ENCODE measurements at regions not wholly inside any gene's neighbourhood (a gene's known extent, or its start where the extent isn't known, plus 50 kb on each side); places are given as distances from the start of the nearest gene placed in this dataset.
"Not testable (repeated sequence)": the region's sequence is repeated elsewhere in the genome, so short reads cannot be mapped to it uniquely, and the experiment has no call there.

DNA sequence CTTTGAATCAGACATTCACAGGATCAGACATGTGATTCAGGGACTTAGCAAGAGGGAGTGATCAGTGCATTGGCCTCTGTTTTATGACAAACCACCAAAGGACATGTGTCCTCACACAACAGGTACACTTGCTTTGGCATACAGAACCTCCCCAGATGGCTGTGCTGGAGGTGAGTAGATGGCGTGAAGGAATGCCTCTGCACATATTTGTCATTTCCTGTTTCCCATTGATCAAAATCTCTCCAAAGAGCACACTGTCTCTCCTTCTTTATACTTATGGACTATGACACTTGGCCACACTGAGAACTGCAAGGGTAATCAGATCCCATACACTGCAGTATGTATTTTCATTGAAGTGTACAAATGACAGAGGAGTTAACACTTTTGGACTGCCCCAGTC lies 927.6 kb downstream of the TSN start:
- DNase-seq = no peak

DNA sequence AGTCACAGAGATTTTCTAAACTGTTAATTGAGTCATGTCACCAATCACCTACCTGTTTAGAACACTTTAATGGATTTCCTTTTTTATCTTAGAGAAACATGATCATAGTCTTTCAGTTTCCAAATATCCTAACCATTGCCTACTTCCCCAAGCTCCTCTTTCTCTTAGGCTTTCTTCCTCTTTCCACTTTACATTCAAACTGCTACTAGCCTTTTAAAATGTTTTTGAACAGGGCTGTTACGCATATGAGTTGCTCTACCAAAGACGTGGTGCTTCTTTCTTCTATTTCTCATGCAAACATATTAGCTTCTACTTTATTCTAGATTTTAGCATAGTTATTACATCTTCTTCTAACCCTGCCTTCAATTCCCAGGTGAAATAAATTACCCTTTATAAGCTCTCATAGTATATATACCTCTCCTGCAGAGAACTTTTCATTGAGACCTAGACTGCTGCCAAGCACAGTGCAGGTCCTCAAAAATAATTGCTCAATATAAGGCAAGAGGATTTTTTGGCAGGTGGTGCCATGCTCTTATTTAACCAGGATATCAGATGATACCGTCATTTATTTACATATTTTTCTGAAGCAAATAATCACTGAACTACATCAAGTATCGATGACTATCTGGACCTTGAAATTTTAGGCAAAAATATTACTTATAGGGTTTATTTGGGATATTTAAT lies 937.1 kb downstream of the TSN start:
- DNase-seq = no peak

DNA sequence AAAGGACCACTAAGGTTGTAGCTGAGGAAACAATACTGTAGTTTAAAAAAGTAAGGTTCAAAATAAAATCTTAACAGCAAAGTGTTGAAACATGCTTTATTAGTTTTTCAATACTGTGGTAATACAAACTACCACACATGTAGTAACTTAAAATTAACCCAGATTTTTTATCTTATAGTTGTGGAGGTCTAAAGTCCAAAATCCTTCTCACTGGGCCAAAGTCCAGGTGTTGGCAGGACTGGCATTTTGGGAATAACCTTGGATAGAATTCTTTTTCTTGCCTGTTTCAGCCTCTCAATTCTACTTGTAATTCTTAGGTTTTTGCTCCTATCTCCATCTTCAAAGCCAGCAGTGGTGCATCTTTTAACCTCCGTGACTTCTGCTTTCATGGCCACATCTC lies 942.0 kb downstream of the TSN start:
- no peak for DNase-seq

DNA sequence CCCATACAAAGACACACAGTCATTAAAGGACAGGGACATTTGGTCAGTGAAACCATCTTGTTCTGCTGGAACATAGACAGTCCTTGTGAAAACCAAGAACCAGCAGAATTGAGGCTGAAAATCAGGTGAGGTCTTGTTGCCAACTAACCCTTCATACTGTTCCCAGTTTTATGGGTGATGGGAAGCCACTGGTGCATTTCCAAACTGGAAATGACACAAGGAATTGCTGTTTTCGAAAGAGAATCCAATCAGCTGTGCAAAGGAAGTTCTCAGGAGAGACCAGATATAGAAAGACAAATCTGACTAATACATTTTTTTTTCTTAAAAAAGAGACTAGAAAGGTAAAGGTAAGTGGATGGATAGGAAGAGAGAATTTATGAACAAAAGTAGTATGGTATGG lies 948.2 kb downstream of the TSN start:
- no peak for DNase-seq

DNA sequence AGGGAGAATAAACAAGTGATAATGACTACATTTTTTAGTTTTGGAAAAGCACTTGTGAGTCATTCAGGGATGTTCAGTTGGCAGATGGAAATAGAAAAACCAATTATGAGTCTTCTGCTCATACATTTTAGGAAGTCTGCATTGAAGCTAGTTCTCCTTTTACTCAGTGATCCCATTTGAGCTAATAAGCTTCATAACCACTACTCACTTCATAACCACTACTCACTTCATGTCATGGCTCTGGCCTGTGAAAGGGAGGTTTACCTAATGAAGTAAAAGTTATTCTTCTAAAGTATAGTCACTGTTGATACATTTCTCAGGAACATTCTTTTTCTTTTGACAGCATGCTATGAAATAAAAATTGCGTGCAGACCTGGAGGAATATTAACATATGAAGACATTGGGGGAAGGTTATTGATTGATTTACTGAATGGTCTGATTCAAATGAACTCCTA lies 948.7 kb downstream of the TSN start:
- DNase-seq = no peak

DNA sequence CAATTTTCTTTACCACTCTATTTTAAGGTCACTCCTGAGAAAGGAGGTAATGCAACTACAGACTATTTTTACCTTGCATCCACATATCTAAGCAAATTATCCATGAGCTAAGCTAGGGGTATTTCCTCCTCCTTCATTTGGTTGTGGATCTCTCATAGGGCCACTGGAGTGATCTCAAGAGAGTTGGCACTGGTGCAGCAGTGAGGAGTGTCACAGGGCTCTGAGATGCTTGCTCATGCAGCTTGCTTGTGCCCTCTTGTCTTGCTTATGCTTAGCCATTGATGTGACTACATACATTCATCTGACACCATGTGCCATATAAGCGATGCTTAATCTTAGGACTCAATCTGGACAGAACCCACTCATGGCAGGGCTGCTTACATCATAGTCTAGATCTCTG lies 950.3 kb downstream of the TSN start:
- no peak for DNase-seq

DNA sequence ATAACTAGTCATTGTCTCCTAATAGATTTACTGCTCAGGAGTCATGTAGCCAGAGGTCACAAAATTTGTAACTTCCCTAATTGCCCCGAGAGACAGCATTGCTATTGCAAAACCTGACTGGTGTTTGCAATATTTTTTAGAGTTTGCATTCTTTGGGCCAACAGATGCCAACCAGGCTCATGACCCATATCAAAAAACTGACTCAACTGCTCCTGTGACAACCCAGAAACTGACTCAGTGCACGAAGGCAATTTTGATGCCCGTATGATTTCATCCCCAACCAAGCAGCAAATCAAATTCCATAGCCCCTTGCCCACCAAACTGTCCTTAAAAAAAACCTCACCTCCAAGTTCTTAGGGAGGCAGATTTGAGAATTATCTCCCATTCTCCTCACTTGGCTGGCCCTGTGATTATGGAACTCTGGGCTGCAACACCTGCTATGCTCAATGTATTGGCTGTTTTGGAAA lies 951.3 kb downstream of the TSN start:
- no peak for DNase-seq

DNA sequence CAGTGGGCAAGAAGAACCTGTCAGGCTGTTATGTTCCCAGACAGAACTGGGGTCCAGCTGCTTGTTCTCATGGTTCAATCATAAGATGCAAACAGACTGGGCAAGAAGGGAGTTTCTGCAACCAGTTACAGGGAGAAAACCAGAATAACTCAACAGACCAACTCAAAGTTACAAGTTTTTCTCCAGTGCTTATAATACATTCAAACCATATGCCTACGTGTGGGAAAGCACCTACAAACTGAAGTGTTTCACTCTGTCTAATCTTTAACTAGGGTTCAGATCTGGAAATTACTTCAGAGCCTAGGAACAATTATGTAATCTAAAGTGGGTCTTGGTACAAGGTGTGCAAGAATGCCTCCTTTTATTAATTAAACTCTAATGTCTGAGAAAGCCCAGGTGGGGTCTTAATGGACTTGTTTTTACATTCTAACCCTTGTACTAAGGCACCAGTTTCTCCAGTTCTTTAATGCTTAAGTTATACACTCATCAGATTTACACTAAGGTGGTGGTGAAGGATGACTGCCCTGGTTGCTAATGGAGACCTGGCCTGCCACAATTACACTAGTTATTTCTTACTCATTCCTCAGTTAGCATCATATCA lies 951.9 kb downstream of the TSN start:
- DNase-seq = no peak

DNA sequence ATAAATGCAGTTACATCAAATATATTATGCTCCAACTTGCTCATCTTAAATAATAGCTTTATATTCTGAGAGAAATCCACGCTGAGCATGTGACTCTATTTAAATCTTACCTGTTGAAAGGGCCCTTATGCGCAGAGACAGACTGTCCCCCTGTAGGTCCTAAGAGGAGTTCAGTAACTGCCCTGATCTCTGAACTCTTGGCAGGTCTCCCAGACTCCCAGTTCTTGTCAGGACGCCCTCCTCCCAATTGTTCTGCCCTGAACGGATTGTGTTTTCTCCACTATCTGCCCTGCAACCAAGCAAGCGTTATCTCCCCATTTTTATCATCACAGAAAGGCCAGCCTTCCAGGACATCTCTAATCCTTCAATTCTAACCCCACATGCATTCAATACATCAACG lies 954.6 kb downstream of the TSN start:
- DNase-seq = no peak

DNA sequence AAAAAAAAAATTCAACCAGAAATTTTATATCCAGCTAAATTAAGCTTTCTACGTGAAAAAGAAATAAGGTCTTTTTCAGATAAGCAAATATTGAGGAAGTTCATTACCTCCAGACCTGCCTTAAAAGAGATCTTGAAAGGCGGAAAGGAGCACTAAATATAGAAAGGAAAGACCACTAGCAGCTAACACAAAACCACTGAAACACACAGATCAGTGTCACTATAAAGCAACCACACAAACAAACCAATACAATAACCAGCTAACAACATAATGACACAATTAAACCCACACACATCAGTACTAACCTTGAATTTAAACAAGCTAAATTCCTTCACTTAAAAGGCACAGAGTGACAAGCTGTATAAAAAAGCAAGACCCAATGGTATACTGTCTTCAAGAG lies 958.3 kb downstream of the TSN start:
- no peak for DNase-seq

DNA sequence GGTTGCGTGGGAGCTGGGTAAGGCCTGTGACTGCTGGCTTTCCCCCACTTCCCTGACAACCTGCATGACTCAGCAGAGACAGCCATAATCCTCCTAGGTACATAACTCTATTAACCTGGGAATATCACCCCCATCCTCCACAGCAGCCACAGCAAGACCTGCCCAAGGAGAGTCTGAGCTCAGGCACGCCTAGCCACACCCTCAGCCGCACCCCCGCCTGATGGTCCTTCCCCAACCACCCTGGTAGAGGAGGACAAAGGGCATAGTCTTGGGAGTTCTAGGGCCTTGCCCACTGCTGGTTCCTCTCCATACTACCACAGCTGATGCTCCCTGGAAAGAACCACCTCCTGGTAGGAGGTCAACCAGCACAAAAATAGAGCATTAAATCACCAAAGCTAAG lies 965.4 kb downstream of the TSN start:
- DNase-seq = not testable (repeated sequence)

DNA sequence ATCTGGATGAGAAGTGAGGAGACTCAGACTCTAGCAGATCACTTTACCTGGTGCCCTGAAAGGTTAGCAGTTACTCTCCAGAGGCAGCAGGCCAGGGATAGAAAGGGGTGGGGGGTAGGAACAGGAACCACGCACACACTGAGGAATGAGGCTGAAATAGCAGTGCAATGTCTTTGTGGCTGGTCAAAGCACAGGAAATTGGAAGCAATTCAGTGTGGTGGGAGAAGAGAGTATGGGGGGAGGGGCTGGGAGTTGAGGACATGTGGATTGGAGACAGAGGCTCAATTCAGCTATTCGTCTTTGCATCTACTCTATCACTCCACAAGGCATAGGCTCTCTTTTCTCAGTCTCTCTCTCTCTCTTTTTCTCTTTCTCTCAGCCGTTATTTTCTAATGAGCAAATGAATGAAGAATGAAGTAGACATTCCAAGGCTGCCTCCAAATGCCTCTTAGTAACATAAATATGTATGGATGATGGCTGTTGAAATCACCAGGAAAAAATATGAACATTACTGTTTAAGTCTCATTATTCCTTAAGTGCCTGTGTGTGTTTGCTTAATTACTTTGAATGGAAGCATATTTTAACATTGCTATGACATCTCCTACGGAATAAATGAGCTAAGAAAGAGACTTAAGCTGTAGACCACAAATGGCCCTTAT lies 979.4 kb downstream of the TSN start:
- DNase-seq = no peak

DNA sequence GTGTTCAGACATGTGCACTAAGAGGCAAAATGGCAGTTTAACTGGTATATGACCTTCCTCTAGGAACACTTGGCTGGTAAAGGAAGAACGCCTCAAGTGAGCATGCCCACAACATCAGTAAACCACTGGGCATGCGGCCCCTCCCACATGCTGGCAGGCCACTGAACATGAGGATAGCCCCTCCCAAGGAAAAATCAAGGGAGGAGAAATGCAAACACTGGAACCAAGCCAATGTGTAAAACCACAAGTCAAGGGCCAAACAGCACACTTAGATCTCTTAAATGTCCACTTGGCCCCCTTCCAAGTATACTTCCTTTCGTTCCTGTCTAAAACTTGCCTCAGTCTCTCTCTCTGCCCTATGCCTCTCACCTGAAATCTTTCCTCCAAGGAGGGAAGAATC lies 980.8 kb downstream of the TSN start:
- no peak for DNase-seq

DNA sequence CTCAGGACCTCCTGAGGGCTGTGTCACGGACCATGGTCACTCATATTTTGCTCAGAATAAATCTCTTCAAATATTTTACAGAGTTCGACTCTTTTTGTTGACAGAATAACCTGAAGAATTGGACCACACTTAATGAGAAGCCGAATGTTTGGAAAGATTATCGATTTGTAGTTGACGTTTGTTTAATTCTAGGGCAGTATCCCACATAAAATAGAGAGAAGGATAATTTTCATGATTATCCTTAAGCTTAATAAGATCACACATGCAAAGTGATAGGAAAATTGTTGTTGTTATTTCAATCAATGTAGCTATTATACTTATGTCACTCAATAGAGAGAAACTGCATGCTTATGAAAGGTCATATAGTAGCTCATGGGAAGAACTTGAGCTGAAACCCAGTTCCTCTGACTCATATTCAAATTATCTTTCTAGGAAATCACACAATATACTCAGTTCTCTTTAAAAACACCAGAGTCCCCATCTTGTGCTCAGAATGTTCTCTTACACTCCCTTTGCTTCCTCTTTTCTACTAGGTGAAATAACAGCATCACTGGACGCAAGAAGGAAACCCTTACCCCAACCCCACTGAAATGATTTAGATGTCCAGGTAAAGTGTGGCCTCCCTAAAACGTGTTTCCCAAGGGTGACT lies 982.1 kb downstream of the TSN start:
- no peak for DNase-seq

DNA sequence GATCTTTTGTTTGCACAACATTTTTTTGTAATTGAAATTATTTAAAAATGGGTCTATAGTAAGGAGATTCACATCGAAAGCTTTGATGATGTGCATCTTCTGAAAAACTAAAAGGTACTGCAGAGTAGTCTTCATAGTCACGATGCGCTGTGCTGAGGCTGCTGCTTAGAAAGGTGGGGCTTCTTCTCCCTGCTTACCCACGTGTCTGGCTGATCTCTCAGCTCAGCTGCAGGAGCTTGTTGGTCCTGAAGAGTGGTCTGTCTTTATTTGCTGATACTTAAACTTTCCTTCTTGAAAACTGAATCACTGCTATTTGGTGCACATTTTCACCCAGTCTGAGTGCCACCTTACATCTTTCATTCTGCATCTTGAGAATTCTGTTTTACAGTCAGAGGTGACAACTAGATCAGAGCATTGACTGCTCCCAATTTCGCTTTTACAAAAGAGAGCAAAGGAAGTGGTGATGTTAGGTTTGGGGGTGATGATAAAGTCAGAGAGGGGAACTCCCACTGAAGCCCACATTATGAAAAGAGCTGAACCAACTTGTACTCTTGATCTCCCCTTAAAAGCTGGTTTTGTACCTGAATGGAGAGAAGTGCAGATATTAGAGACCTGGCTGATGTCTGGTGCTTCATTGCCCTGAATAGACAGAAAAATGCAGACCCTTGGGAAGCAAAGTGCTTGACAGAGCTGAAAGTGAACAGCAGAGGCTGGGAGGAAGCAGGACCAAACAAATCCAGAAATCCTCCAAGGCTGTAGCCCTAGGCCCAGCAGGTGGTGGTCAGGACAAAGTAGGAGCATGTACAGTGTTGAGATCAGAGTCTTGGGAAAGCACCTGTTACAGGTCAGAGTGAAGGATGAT lies 984.5 kb downstream of the TSN start:
- no peak for DNase-seq

DNA sequence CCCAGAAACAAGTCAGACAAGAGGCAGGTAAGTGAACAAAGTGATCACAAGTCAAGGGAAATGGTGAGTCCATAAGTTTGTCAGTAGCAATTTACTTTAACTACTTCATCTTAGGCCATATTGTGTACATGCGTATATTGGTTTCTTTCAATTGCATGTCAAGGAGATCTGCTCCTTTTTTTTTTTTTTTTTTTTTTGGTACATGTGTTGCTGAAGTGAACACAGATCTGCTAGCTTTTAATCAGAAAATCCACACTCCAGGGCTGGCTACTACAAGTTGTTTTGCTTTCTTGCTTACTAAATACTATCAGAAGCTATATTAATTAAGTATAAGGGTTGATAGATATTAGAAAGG lies 985.1 kb downstream of the TSN start:
- DNase-seq = no peak

DNA sequence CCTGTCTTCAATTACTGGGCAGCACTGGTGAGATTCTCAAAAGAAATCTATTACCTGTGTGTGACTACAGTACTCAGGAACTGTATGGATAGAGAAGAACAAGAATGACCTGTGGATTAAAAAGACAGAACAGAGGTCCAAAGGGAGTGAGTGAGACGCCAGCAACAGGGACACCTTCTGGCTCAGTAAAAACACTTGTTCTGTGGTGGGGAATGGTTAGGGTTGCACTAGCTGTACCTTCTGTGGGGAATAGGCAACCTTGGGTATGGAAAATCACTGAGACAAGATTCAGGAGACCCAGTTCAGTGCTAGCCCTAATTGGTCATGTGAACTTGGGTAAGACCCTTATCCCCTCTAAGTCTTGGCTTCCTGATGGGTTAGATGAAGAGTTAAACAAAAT lies 986.0 kb downstream of the TSN start:
- DNase-seq = no peak

DNA sequence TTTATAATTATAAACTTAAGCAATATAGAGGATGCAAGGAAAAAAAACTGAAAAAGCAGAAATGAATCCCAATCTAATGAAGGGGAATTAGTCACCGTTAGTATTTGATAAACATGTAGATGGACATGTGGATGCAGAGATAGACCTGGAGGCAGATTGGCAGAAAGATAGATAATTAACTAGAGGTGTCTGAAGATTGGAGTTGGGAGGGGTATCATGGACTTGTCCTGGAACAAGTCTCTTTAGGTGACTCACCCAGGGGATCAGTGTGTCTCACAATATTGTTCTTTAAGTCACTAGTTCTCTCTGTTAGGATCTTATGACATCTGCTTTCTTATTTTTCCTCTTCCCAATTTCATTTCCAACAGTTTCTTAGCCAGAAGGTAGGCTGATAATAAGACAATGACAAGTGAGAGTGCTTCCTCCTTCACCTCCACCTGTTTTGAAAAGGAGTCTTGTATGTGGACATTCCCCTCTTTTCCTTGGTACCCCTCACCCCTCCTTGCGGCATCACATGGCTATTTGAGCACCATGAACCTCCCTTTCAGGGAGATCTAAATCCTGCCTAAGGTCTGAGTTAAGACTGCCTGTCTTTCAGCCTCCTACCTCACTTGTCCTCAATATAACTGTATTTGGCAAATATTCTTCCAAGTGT lies 987.7 kb downstream of the TSN start:
- DNase-seq = no peak

DNA sequence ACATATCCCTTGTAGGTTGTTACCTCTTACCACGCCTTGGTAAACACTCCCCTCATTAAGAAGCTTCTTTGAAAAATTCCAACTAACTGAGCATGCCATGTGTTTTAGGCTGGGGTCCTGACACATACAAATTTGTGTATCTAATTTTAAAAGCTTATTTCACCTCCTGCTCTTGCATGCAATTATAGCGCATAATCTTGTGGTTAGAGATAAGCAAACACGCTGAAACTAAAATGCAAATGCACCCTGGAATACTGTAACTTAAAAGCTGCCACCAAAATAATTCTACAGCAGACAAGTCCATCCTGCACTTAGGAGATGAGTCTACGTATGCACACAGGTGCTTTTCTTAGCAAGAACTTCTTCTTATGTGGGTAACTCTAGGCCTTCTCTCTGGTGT lies 990.2 kb downstream of the TSN start:
- no peak for DNase-seq

DNA sequence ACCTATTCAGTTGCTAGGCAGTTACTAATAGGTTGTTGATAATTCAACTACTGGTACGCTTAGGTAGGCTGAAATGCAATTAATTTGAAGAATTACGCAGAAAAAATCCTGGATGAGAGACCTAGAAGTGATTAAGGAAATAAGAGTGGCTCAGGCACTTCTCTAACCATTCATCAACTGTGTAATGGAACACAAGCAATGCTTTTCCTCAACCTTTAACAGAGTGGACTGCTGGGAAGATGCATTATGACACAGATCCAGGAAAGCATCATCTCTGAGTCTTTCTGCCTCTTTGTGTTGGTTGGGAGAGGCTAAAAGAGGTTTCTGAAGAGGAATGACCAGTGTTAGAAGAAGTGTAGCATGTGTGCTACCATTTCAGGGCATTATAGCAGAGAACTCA lies 992.2 kb downstream of the TSN start:
- no peak for DNase-seq

DNA sequence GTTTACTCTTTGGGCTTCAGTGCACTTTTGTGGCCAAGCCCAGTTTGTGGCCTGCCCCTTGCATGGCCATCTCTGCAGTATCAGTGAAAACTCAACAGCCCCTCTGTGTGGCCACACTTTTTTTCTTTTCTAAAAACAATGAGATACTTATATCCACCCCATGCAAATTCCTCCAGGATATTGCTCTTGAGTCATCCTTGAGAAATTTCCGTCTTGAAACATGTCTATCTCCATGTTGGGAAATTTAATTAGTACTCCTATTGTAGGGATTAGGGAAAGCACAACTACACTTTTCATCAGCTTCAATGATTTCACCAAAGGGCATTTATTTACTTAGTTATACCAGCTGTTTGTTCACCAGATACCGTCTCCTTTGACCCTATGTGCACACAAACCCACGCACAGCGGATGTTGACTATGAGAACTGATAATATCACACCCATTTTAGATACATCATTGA lies 993.1 kb downstream of the TSN start:
- DNase-seq = no peak

DNA sequence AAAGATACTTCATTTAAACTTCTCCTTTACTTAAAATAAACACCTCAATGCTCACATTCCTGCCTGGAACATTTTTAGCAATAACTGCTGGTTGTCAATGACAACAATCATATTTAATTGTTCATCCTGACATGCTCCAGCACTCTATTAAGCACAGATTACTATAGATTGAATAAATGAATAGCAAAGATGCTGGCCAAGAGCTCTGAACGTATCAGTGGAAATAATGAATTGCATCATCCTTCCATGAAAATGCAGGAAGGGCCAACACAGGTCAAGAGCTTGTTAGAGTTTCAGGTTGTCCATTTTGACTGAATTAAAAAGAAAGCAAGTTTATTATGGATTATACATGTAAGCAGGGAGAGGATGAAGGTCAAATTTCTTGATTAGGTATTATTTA lies 994.0 kb downstream of the TSN start:
- DNase-seq = no peak

Data from activated gamma-delta T cell treated with Interleukin-2 at 50 U/mL for 16 hours (primary cell).